ENCODE measurements at regions not wholly inside any gene's neighbourhood (a gene's known extent, or its start where the extent isn't known, plus 50 kb on each side); places are given as distances from the start of the nearest gene placed in this dataset.
"Not testable (repeated sequence)": the region's sequence is repeated elsewhere in the genome, so short reads cannot be mapped to it uniquely, and the experiment has no call there.

DNA sequence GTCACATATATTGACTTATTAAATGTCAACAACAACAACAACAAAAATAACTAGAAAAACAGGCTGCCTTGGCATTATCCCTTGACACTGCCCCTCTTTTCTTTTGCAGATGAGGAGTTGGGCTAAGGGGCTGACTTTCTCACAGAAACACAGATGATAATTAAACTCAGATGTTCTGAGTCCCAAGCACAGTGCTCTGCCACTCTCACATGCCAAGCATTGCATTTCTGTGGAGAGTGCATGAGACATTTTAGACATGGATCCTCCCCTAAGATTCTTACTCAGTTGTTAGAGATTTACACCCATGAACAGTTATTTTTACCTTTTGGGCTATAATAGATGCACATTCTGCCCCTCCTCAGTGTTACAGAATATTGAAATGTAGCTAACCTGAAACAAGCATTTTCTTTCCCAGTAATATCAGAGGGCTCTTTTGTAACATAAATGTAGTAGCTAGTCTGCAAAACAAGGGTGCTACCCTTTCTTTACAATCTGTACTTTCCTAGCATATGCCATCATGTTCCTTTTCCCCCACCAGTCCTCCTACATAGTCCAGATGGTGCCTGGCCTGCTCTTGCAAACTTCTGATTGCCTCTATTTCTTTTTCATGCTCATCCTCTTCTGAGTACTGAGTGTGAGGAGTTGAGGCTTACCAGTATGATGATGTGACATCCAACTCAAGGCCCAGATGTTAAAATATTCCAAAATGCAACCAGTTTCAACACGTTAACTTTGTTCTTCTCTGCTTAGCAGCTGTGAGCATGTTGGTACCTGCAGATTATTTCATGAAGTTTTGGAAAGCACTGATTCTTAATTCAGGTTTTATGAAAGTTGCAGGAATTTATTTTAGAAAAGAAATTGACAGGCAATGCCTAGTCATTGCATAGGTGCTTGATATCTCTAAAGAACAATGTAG, 125.0 kb upstream of the ATP2B1 start:
- no peak for DNase-seq

DNA sequence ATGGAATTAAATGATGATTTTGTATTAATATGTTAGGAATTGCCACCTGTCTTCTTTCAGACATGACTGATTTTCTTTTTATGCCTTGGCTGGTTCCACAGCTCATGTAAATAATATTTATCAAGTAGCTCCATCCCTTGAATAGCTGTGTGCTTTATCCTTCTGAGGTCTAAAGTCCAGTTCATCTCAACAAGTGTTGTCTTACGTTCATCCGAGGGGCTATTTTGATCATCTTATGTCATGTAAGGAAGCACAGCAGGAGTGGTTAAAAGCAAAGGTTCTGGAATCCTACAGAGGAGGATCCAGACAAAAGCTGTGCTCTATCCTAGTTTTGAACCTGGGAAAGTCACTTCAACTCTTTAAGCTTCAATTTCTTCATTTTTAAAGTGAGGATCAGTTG, 123.7 kb upstream of the ATP2B1 start:
- no peak for DNase-seq

- no peak for DNase-seq
Measured at GRCh38 chr12:89831310-89832095, 122.9 kb upstream of the ATP2B1 start.

- no peak for DNase-seq
Measured at GRCh38 chr12:89829434-89829975, 120.9 kb upstream of the ATP2B1 start.

DNA sequence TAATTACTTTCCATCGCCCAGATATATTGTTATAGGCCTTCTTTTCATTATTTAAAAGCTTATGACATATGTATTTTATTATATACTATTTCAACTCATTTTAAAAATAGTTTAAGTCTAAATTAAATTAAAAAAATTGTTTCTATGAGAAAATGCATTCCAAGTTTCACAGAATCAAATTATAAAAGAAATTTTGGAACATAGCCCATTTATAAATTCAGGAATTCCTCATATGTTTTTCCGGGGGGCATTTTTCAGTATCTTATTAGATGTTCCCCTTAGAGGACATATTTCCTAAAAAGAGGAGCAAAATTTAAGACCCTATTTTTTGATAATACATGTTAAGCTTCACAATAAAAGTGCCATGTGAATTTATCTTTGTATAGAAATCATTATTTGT, 119.9 kb upstream of the ATP2B1 start:
- DNase-seq, result no peak

GRCh38 chr12:89827592-89827991, 119.0 kb upstream of the ATP2B1 start:
- no peak for DNase-seq

DNA sequence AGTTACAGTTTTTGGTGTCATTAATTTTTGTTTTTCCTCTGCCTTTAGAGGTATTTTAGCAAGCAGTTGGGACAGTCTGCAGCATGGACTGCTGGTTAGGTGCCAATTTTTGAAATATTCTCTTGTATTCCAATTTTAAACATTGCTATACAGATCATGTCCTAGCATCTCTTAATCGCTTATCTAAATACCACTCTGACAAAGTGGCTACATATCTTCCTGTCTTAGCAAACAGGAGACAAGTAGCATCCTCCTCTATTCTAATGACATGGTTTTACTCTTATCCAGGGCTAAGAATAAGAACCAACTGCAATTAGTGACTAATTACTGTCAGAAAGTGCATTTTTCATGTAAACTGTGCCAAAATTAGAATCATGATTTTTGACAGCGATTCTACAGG, 117.8 kb upstream of the ATP2B1 start:
- no peak for DNase-seq

GRCh38 chr12:89825591-89826449, 117.2 kb upstream of the ATP2B1 start:
- peak in 1 of 2 experiments; percentile 11 for DNase-seq

- no peak for DNase-seq
Measured at GRCh38 chr12:89824822-89825221, 116.2 kb upstream of the ATP2B1 start.

GRCh38 chr12:89822992-89823391, 114.4 kb upstream of the ATP2B1 start:
- DNase-seq, result not testable (repeated sequence)

DNA sequence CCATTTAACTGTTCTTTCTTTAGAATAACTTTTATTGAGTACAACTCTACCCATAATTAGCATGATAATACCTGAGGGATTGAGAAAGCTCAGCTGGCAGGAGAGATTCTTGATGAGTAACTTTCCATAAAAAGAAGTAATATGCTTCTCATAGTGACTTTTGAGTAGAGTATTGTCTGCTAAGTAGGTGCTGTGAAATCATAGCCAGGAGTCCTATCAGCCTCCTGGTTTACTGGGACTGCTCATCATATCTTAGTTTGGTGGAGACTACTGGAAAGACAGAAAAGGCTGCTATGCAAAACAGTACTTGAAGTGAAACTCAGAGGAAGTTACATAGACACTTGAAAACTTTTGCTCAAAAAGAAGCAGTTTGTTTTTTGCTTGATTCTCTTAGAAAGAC, 113.3 kb upstream of the ATP2B1 start:
- DNase-seq, result no peak

DNA sequence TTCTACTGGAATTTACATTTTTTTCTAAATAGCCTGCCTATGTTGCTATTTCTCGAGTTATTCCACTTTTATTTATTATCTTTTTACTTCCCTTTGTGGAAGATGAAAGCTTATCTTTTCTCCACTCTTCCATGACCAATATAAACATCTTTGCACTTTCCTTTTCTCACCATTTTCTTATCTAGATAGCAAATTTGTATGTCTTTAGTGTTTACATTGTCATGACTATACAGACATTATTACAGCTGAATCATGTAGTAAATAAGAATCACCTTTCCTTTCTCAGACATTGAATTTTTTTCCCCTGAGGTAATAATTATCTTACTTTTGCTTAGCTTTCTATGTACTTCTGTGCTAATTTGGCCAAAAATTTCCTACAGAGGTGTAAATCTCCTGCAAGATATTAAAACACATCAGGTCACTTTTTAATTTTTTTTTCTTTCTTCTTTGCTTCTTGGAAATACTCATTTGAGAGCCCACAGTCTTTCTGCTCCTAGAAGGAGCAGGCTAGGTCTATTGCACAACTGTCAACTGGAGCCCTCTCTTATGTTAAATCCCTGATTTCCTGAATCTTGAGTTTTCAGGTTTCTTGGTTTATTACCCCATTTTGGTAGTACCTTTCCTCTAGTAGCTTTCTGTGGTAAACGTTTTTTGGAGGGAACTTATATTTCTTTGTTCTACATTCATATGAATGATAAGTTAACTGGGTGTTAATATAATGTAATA, 109.0 kb upstream of the ATP2B1 start:
- no peak for DNase-seq

- DNase-seq, result no peak
Measured at GRCh38 chr12:89815225-89815624, 106.6 kb upstream of the ATP2B1 start.

DNA sequence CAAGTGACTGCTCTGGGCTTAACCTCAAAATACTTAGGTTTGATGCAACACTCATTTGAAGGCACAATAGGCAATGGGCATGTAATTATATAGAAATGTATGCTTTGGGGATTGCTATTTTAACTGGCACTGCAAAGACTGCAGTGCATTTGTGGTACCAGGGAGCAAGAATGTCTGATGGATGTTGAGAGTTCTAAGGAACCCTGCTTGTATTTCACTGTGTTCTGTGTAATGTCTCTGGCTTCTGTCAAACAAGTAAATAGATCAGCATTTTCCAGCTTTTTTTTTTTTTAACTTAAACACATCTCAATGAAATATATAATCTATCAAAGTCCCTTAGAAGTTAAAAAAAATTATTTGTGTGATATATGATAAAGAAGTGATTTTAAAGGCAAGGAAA, 94.8 kb upstream of the ATP2B1 start:
- no peak for DNase-seq

DNA sequence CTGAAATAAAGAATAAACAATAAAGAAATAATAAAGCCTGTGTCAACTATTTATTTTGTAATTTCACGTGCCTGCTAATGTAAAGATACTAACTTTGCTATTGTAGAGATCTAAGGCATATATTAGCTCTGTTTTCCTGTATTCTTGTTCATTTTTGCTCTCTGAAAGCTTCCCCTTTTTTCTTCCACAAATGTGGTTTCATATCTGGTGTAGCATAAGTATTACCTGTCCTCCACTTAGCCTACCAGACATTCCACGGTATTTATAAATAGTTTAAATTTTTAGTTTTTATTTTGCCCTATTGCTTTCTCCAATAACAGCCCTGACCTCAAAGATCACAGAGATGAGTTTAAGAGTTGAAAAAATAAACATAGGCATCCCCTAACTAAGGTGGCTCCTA, 92.6 kb upstream of the ATP2B1 start:
- DNase-seq, result no peak

GRCh38 chr12:89800435-89800834, 91.8 kb upstream of the ATP2B1 start:
- DNase-seq, result no peak

DNA sequence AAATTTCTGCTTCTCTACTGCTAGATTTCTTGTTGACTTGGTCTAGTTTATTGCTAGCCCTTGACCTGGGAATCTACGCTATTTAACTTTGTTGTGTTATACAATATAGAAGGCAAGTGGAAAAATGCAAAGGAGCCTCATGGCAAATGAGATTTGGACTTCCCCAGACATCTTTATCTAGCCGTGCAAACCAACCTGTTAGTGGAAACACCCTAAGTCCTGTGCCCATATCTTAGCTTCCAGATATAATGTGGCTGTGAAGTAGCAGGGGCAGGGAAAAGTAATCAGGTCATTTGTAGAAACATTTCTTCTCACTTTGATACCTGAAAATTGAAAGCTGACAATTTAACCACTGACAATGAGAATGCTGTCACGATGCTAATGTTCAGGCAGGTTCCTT, 90.7 kb upstream of the ATP2B1 start:
- DNase-seq, result no peak

DNA sequence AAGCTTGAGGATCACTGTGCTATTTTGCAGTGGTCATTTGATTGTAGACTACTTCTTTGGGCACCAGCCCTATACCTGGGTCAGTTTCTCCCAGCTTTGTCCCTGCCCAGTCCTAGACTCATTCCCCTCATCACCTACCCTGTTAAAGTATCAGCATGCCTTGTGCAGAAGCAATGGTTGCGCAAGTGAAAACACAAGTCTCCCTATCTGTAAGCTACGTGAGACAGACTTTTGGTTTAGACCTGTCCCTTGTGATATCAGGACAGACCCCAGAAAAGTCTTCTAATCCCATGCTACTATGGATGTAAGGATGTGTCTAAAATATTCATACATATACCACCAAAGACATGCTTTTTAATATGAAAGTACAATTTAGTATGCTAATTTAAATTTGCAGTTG, 88.8 kb upstream of the ATP2B1 start:
- no peak for DNase-seq

DNA sequence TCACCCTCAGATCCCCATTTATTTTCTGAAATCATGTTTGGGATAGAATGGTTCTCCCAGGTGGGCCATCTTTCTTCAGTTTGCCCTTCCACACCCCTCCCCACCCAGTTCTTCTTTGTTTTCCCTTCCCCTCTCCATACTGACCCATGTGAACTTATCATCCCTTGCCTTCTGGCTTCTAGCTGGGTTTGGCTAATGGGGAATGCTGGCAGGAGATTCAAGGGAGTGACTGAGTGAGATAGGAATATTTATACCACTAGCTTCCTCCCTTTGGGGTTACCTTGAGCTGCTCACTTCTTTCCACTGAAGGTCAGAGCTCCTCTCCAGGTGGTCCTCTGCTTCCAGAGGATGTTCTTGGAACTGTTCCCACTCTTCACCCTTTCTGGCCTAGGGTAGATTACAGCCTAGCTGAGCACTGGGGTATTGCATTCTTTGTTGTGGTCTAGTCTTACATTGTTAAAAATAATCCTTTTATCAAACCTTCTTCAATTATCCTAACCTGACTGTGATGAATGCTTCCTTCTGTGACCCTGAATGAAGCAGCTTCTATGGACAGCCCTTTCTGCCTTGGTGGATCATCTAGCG, 88.3 kb upstream of the ATP2B1 start:
- DNase-seq, result no peak

- no peak for DNase-seq
Measured at GRCh38 chr12:89793946-89794345, 85.3 kb upstream of the ATP2B1 start.

- DNase-seq, result no peak
Measured at GRCh38 chr12:89791286-89791685, 82.6 kb upstream of the ATP2B1 start.

GRCh38 chr12:89789862-89790261, 81.2 kb upstream of the ATP2B1 start:
- no peak for DNase-seq

All from NCI-H1930 (cell line).